ENCODE measurements at regions not wholly inside any gene's neighbourhood (a gene's known extent, or its start where the extent isn't known, plus 50 kb on each side); places are given as distances from the start of the nearest gene placed in this dataset.
"Not testable (repeated sequence)": the region's sequence is repeated elsewhere in the genome, so short reads cannot be mapped to it uniquely, and the experiment has no call there.

DNA sequence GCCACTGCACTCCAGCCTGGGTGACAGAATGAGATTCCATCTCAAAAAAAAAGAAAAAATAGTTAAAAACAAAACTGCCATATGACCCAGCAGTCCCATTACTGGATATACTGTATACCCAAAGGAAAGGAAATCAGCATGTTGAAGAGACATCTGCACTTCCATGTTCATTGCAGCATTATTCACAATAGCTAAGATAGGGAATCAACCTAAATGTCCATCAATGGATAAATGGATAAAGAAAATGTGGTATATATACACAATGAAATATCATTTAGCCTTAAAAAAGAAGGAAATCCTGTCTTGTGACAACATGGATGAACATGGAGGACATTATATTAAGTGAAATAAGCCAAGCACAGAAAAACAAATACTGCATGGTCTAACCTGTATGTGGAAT, 160.7 kb downstream of the DUSP6 start:
- not testable (repeated sequence) for DNase-seq

DNA sequence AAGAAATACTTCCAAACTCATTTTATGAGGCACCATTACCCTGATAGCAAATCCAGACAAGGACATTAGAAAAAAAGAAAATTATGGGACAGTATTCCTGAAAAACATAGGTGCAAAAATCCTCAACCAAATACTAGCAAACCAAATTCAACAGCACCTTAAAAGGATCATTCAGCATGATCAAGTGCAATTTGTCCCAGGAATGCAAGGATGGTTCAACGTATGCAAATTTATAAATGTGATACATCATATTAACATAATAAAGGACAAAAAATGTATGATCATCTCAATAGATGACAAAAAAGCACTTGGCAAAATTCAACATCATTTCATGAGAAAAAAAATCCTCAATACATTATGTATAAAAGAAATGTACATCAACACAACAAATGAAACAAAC, 162.9 kb downstream of the DUSP6 start:
- Mint-ChIP-seq H3K4me1 (ENCODE audit: low read depth) (peaks cover 9% of the 10 kb centered on the region), H3K4me3 (no peak overlapping the region), H3K27me3 (ENCODE audit: low read depth) (no peaks in the 10 kb centered on the region), H3K9me3 (peaks cover 11 to 13% of the 10 kb centered on the region in 2 donors), H3K36me3 (ENCODE audit: insufficient read depth in 2 of 2) (peaks cover 20 to 38% of the 10 kb centered on the region in 2 donors), H3K27ac (no peak overlapping the region)
- DNase-seq = no peak
- ATAC-seq (replicated peaks in 1 of 2) = no peak

More for the DNA sequence above, 160.7 kb downstream of the DUSP6 start:
- not testable (repeated sequence) for H3K4me1 Mint-ChIP-seq (ENCODE audit: low read depth); H3K27ac Mint-ChIP-seq; ATAC-seq (replicated peaks in 1 of 2); H3K27me3 Mint-ChIP-seq (ENCODE audit: low read depth); H3K4me3 Mint-ChIP-seq
- Mint-ChIP-seq H3K9me3 (peaks cover 11 to 12% of the 10 kb centered on the region in 2 donors), H3K36me3 (ENCODE audit: insufficient read depth in 2 of 2) (peaks cover 17 to 35% of the 10 kb centered on the region in 2 donors)

- no peaks in the 10 kb centered on the region for H3K27me3 Mint-ChIP-seq (ENCODE audit: low read depth)
- ATAC-seq (replicated peaks in 1 of 2) = no peak
- no peak overlapping the region for H3K27ac Mint-ChIP-seq
- H3K4me1 Mint-ChIP-seq (ENCODE audit: low read depth) = peaks cover 19% of the 10 kb centered on the region
- H3K9me3 Mint-ChIP-seq = peaks cover 13 to 15% of the 10 kb centered on the region in 2 donors
- no peak for DNase-seq
- peaks cover 21 to 38% of the 10 kb centered on the region in 2 donors for H3K36me3 Mint-ChIP-seq (ENCODE audit: insufficient read depth in 2 of 2)
- H3K4me3 Mint-ChIP-seq = no peak overlapping the region
Observed at GRCh38 chr12:89187507-89187906, 164.8 kb downstream of the DUSP6 start.

GRCh38 chr12:89185889-89186288, 166.4 kb downstream of the DUSP6 start:
- Mint-ChIP-seq H3K4me1 (ENCODE audit: low read depth) (peaks cover 35% of the 10 kb centered on the region), H3K27me3 (ENCODE audit: low read depth) (no peaks in the 10 kb centered on the region), H3K9me3 (peaks cover 11 to 13% of the 10 kb centered on the region in 2 donors), H3K27ac (no peak overlapping the region), H3K4me3 (no peak overlapping the region), H3K36me3 (ENCODE audit: insufficient read depth in 2 of 2) (peaks cover 20 to 32% of the 10 kb centered on the region in 2 donors)
- DNase-seq = no peak
- no peak for ATAC-seq (replicated peaks in 1 of 2)

- H3K4me1 Mint-ChIP-seq (ENCODE audit: low read depth) = peaks cover 42% of the 10 kb centered on the region
- H3K36me3 Mint-ChIP-seq (ENCODE audit: insufficient read depth in 2 of 2) = peaks cover 19 to 30% of the 10 kb centered on the region in 2 donors
- H3K4me3 Mint-ChIP-seq = no peak overlapping the region
- no peaks in the 10 kb centered on the region for H3K27me3 Mint-ChIP-seq (ENCODE audit: low read depth)
- peaks cover 10 to 11% of the 10 kb centered on the region in 2 donors for H3K9me3 Mint-ChIP-seq
- ATAC-seq (replicated peaks in 1 of 2) (no peak), DNase-seq (no peak)
- H3K27ac Mint-ChIP-seq = no peak overlapping the region
Observed at GRCh38 chr12:89185181-89185580, 167.1 kb downstream of the DUSP6 start.

DNA sequence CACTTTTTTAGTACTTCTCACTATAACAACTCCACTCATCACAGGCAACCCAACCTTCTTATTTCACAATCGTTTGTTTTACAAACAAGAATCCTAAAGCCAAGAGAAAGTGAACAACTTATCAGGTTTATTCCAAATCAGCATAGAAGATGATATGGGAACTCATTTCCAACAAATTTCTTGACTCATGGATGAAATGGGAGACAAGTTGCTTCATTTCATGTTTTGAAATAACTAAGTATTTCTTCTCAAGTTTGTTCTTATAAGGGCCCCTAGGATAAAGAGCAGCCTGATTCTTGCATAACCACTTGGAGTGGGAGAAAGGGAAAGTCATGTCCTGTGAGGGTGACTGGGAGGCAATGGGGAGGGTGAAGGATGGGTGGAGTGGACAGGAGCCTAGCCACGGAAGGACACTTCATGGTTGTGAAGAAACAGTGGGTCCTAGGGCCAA, 168.3 kb downstream of the DUSP6 start:
- Mint-ChIP-seq H3K27ac (no peak overlapping the region), H3K4me1 (ENCODE audit: low read depth) (peaks cover 54% of the 10 kb centered on the region), H3K4me3 (no peak overlapping the region), H3K9me3 (peaks cover 6 to 8% of the 10 kb centered on the region in 2 donors), H3K36me3 (ENCODE audit: insufficient read depth in 2 of 2) (peaks cover 16 to 20% of the 10 kb centered on the region in 2 donors), H3K27me3 (ENCODE audit: low read depth) (no peaks in the 10 kb centered on the region)
- no peak for ATAC-seq (replicated peaks in 1 of 2)
- no peak for DNase-seq

DNA sequence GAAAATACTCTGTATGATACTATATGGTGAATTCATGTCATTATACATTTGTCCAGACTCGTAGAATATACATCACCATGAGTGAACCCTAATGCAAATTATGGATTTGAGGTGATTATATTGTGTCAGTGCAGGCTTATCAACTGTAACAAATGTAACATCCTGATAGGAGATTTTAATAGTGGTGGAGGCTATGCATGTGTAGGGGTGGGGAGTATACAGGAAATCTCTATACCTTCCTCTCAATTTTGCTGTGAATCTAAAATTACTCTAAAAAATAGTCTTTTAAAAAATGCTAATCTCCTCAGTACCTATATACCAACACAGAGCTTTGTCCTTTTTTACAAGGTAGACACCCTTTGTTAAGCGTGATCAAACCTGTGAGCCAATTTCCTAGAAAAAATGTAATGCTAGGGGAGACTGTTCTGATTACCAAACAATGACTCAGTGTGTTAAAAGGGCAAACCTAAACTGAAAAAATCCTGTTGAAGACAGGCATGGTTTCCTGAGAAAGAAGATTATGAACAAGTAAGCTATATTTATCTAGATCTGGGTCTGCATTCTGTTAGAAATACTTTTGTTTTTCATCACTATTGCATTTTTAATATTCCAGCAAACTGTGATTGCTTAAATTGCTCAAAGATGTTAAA, 170.9 kb downstream of the DUSP6 start:
- H3K9me3 Mint-ChIP-seq = peaks cover 0 to 4% of the 10 kb centered on the region in 2 donors

DNA sequence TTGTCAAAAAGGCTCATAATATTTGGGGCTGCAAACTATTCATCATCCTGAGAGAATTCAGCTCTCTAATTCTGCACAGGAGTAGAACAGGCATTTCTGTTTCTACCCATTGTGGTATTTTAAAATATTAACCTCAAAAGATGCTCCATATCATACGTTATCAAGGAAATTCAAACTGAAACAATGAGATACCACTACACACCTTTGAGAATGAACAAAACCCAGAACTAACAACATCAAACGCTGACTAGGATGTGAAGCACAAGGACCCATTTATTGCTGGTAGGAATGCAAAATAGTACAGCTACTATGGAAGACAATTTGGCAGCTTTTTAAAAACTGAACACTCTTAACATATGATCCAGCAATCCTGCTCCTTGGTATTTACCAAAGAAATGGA, 171.8 kb downstream of the DUSP6 start:
- DNase-seq (no peak), ATAC-seq (replicated peaks in 1 of 2) (peak; percentile 58 to 63)
- H3K4me1 Mint-ChIP-seq (ENCODE audit: low read depth) = peaks cover 63% of the 10 kb centered on the region
- H3K27ac Mint-ChIP-seq = peak overlapping the region; percentile 69
- H3K4me3 Mint-ChIP-seq = peak overlapping the region; percentile 48 to 70
- H3K27me3 Mint-ChIP-seq (ENCODE audit: low read depth) = no peaks in the 10 kb centered on the region
- peaks cover 1 to 2% of the 10 kb centered on the region in 2 donors for H3K36me3 Mint-ChIP-seq (ENCODE audit: insufficient read depth in 2 of 2)
- peaks cover 0 to 4% of the 10 kb centered on the region in 2 donors for H3K9me3 Mint-ChIP-seq

More for the DNA sequence above, 170.9 kb downstream of the DUSP6 start:
- Mint-ChIP-seq H3K4me1 (ENCODE audit: low read depth) (peaks cover 70% of the 10 kb centered on the region), H3K36me3 (ENCODE audit: insufficient read depth in 2 of 2) (peaks cover 3% of the 10 kb centered on the region in 2 donors), H3K4me3 (peak overlapping the region; percentile 48 to 70), H3K27me3 (ENCODE audit: low read depth) (no peaks in the 10 kb centered on the region), H3K27ac (peak overlapping the region; percentile 69)
- ATAC-seq (replicated peaks in 1 of 2) (peak; percentile 87 to 89), DNase-seq (no peak)

- no peak for DNase-seq
- H3K9me3 Mint-ChIP-seq = peaks cover 0 to 4% of the 10 kb centered on the region in 2 donors
- no peaks in the 10 kb centered on the region for H3K27me3 Mint-ChIP-seq (ENCODE audit: low read depth)
- peak overlapping the region; percentile 69 for H3K27ac Mint-ChIP-seq
- peaks cover 1 to 2% of the 10 kb centered on the region in 2 donors for H3K36me3 Mint-ChIP-seq (ENCODE audit: insufficient read depth in 2 of 2)
- peak overlapping the region; percentile 48 to 70 for H3K4me3 Mint-ChIP-seq
- no peak for ATAC-seq (replicated peaks in 1 of 2)
- peaks cover 63% of the 10 kb centered on the region for H3K4me1 Mint-ChIP-seq (ENCODE audit: low read depth)
Observed at GRCh38 chr12:89179983-89180382, 172.3 kb downstream of the DUSP6 start.

- peak overlapping the region; percentile 6 to 40 for H3K4me3 Mint-ChIP-seq
- H3K36me3 Mint-ChIP-seq (ENCODE audit: insufficient read depth in 2 of 2) = peaks cover 1 to 2% of the 10 kb centered on the region in 2 donors
- H3K4me1 Mint-ChIP-seq (ENCODE audit: low read depth) = peaks cover 63% of the 10 kb centered on the region
- H3K27ac Mint-ChIP-seq = no peak overlapping the region
- DNase-seq (no peak), ATAC-seq (replicated peaks in 1 of 2) (peak in 1 of 2 donors; percentile 10)
- no peaks in the 10 kb centered on the region for H3K27me3 Mint-ChIP-seq (ENCODE audit: low read depth)
- peaks cover 0 to 4% of the 10 kb centered on the region in 2 donors for H3K9me3 Mint-ChIP-seq
Observed at GRCh38 chr12:89179245-89179644, 173.1 kb downstream of the DUSP6 start.

- H3K4me3 Mint-ChIP-seq = peak overlapping the region in 1 of 2 donors; percentile 7
- H3K27me3 Mint-ChIP-seq (ENCODE audit: low read depth) = no peaks in the 10 kb centered on the region
- no peak overlapping the region for H3K27ac Mint-ChIP-seq
- DNase-seq (no peak), ATAC-seq (replicated peaks in 1 of 2) (no peak)
- H3K36me3 Mint-ChIP-seq (ENCODE audit: insufficient read depth in 2 of 2) = peaks cover 1 to 2% of the 10 kb centered on the region in 2 donors
- peaks cover 56% of the 10 kb centered on the region for H3K4me1 Mint-ChIP-seq (ENCODE audit: low read depth)
- no peaks in the 10 kb centered on the region for H3K9me3 Mint-ChIP-seq
Observed at GRCh38 chr12:89177802-89178395, 174.4 kb downstream of the DUSP6 start.

- Mint-ChIP-seq H3K9me3 (peaks cover 0 to 4% of the 10 kb centered on the region in 2 donors), H3K4me3 (no peak overlapping the region), H3K27ac (no peak overlapping the region), H3K36me3 (ENCODE audit: insufficient read depth in 2 of 2) (peaks cover 3 to 4% of the 10 kb centered on the region in 2 donors), H3K27me3 (ENCODE audit: low read depth) (no peaks in the 10 kb centered on the region), H3K4me1 (ENCODE audit: low read depth) (peaks cover 52% of the 10 kb centered on the region)
- ATAC-seq (replicated peaks in 1 of 2) (no peak), DNase-seq (no peak)
Observed at GRCh38 chr12:89176676-89177075, 175.6 kb downstream of the DUSP6 start.

GRCh38 chr12:89173678-89174077, 178.6 kb downstream of the DUSP6 start:
- Mint-ChIP-seq H3K27me3 (ENCODE audit: low read depth) (no peaks in the 10 kb centered on the region), H3K4me3 (no peak overlapping the region), H3K9me3 (peaks cover 1 to 7% of the 10 kb centered on the region in 2 donors), H3K27ac (no peak overlapping the region), H3K36me3 (ENCODE audit: insufficient read depth in 2 of 2) (peaks cover 5 to 9% of the 10 kb centered on the region in 2 donors), H3K4me1 (ENCODE audit: low read depth) (peaks cover 25% of the 10 kb centered on the region)
- DNase-seq (no peak), ATAC-seq (replicated peaks in 1 of 2) (no peak)

All from activated T-cell treated with anti-CD3 and anti-CD28 coated beads, Interleukin-2, amount 50 U/mL, for 72 hours (primary cell).